ENCODE measurements at regions not wholly inside any gene's neighbourhood (a gene's known extent, or its start where the extent isn't known, plus 50 kb on each side); places are given as distances from the start of the nearest gene placed in this dataset.
A peak's percentile ranks its signal among the peaks of the same experiment; 100 is the strongest.

- peaks cover 0 to 6% (median 0%) of the 10 kb centered on the region in 3 donors for H3K4me1 ChIP-seq
- 19 to 28% methylated on average over 8 of the region's 8 CpGs for WGBS, 2 donors
- no peak overlapping the region for H3K4me3 ChIP-seq
- H3K36me3 ChIP-seq: no peaks in the 10 kb centered on the region
- peak in 2 of 4 donors; percentile 32 to 58 for ATAC-seq
- no peaks in the 10 kb centered on the region for H3K27me3 ChIP-seq
- DNase-seq: no peak
- intact Hi-C loops (cut with DNase I): no loop called here
- H3K27ac ChIP-seq: no peak overlapping the region
- no peaks in the 10 kb centered on the region for H3K9me3 ChIP-seq
- TF ChIP-seq, protein P1, sequence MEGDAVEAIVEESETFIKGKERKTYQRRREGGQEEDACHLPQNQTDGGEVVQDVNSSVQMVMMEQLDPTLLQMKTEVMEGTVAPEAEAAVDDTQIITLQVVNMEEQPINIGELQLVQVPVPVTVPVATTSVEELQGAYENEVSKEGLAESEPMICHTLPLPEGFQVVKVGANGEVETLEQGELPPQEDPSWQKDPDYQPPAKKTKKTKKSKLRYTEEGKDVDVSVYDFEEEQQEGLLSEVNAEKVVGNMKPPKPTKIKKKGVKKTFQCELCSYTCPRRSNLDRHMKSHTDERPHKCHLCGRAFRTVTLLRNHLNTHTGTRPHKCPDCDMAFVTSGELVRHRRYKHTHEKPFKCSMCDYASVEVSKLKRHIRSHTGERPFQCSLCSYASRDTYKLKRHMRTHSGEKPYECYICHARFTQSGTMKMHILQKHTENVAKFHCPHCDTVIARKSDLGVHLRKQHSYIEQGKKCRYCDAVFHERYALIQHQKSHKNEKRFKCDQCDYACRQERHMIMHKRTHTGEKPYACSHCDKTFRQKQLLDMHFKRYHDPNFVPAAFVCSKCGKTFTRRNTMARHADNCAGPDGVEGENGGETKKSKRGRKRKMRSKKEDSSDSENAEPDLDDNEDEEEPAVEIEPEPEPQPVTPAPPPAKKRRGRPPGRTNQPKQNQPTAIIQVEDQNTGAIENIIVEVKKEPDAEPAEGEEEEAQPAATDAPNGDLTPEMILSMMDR (IDR thresholded peaks at IDR 0.05): no peak
- no peak for FAIRE-seq
Measured at GRCh38 chr2:223538920-223539440, 63.2 kb downstream of the SCG2 start.

DNA sequence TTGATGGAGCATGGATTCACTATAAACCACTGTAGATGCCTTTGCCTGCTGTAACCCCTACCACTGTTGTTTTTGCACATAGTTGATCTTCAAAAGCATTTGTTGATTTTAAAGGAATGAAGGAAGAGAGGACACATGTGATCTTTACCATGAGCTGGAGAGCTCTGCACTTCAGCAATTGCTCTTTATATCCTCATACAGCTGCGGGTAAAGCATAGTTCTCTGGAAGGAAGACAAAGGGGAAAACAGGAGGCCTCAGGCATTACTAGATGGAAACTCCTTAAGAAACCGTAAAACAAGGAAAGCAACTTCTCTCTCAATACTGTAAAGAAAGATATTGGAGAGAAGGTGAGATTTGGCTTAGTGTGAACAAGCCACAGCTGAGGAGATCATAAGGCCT, 60.6 kb downstream of the SCG2 start:
- H3K4me3 ChIP-seq: no peak overlapping the region
- WGBS, 2 donors: 77% methylated on average over 2 of the region's 2 CpGs
- no peaks in the 10 kb centered on the region for H3K36me3 ChIP-seq
- no peaks in the 10 kb centered on the region for H3K27me3 ChIP-seq
- no peaks in the 10 kb centered on the region for H3K9me3 ChIP-seq
- no peak for ATAC-seq
- H3K4me1 ChIP-seq: peaks cover 0 to 6% (median 0%) of the 10 kb centered on the region in 3 donors
- intact Hi-C loops (cut with DNase I): no loop called here
- no peak overlapping the region for H3K27ac ChIP-seq
- FAIRE-seq: no peak
- TF ChIP-seq, protein P1 (IDR thresholded peaks at IDR 0.05): no peak
- no peak for DNase-seq

DNA sequence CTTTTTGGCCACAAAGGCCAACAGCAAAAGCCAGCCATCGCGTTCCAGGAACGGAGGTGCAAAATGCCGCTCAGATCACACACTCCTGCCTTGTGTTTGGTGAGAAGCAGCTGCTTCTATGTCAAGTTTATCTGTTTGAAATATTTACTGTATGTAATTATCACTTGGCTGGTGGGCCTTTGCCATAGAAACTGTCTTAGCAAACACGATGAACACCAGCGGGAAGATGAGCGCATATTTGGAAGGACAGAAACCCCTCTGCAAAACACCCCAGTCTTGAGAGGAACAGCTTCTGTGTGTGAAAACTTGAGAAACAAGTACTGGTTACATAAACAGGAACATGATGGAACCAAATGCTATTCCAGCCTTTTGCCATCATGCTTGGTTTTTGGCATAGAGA, 59.7 kb downstream of the SCG2 start:
- no peak for FAIRE-seq
- TF ChIP-seq, protein P1 (IDR thresholded peaks at IDR 0.05): no peak

DNA sequence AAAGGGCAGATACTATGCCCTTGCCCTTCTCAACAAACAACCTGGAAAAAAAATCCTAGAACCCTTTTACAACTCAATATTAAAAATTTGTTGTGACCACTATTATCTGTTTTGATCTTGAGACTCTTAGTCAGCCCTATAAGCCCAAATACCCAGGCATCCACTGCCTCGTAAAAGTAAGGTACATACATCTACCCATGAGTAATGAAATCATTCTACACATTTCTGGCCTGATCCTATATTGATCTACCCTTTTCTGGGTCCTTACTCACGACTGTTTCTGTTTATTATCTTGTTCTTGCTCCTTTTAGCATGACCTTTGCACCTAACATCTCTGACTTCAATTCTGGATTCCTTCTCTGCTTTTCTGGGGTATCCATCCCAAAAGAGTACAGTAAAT, 56.8 kb downstream of the SCG2 start:
- TF ChIP-seq, protein P1 (IDR thresholded peaks at IDR 0.05): no peak
- H3K36me3 ChIP-seq: no peaks in the 10 kb centered on the region
- intact Hi-C loops (cut with DNase I): no loop called here
- H3K27ac ChIP-seq: no peak overlapping the region
- H3K27me3 ChIP-seq: peaks cover 0 to 3% (median 0%) of the 10 kb centered on the region in 4 donors
- H3K4me3 ChIP-seq: no peak overlapping the region
- no peak for FAIRE-seq
- H3K9me3 ChIP-seq: no peaks in the 10 kb centered on the region
- no peaks in the 10 kb centered on the region for H3K4me1 ChIP-seq
- 28 to 33% methylated on average over 2 of the region's 2 CpGs for WGBS, 2 donors
- DNase-seq: no peak
- ATAC-seq: no peak

More for the DNA sequence above, 59.7 kb downstream of the SCG2 start:
- no peak for DNase-seq
- Histone ChIP-seq H3K36me3 (no peaks in the 10 kb centered on the region), H3K4me1 (peaks cover 0 to 6% (median 0%) of the 10 kb centered on the region in 3 donors), H3K9me3 (no peaks in the 10 kb centered on the region), H3K27me3 (peaks cover 0 to 3% (median 0%) of the 10 kb centered on the region in 4 donors), H3K4me3 (no peak overlapping the region), H3K27ac (no peak overlapping the region)
- no peak for ATAC-seq
- 84 to 85% methylated on average over 7 of the region's 7 CpGs for whole genome bisulfite sequencing, 2 donors
- intact Hi-C loops (cut with DNase I): no loop called here

- FAIRE-seq (no peak), ATAC-seq (peak in 2 of 4 donors; percentile 19 to 56), DNase-seq (no peak)
- H3K4me3 ChIP-seq: no peak overlapping the region
- intact Hi-C loops (cut with DNase I): no loop called here
- TF ChIP-seq, protein P1 (IDR thresholded peaks at IDR 0.05): no peak
- no peaks in the 10 kb centered on the region for H3K9me3 ChIP-seq
- 21 to 24% methylated on average over 2 of the region's 2 CpGs for WGBS, 2 donors
- H3K27ac ChIP-seq: no peak overlapping the region
- no peaks in the 10 kb centered on the region for H3K4me1 ChIP-seq
- H3K36me3 ChIP-seq: no peaks in the 10 kb centered on the region
- peaks cover 0 to 3% (median 0%) of the 10 kb centered on the region in 4 donors for H3K27me3 ChIP-seq
Measured at GRCh38 chr2:223545830-223546229, 56.3 kb downstream of the SCG2 start.
